Hematopoietic multipotent progenitor cell treated with erythropoietin and hydrocortisone succinate and interleukin-3 and kit ligand, for 4 days (in vitro differentiated cells): ENCODE measurements at regions not wholly inside any gene's neighbourhood (a gene's known extent, or its start where the extent isn't known, plus 50 kb on each side); places are given as distances from the start of the nearest gene placed in this dataset.
"Not testable (repeated sequence)": the region's sequence is repeated elsewhere in the genome, so short reads cannot be mapped to it uniquely, and the experiment has no call there.

ENCODE experiments used
- DNase-seq: peaks from one replicate; pipeline ENCODE4 v3.0.0-alpha.2; 2015

- no peak for DNase-seq
Observed at GRCh38 chr13:73657821-73658540, 476.2 kb downstream of the KLF12 start.

GRCh38 chr13:73656863-73657262 is 477.3 kb downstream of the KLF12 start:
- no peak for DNase-seq

- DNase-seq, result no peak
Observed at GRCh38 chr13:73653688-73654087, 480.5 kb downstream of the KLF12 start.

GRCh38 chr13:73647417-73647816 is 486.8 kb downstream of the KLF12 start:
- no peak for DNase-seq

GRCh38 chr13:73640476-73641179 is 493.6 kb downstream of the KLF12 start:
- DNase-seq, result not testable (repeated sequence)

- DNase-seq, result no peak
Observed at GRCh38 chr13:73635166-73635787, 498.9 kb downstream of the KLF12 start.

- DNase-seq, result no peak
Observed at GRCh38 chr13:73633817-73634460, 500.3 kb downstream of the KLF12 start.

GRCh38 chr13:73631411-73631810 is 502.8 kb downstream of the KLF12 start:
- no peak for DNase-seq

GRCh38 chr13:73625562-73626339 is 508.5 kb downstream of the KLF12 start:
- peak; percentile 56 for DNase-seq

GRCh38 chr13:73623281-73623680 is 510.9 kb downstream of the KLF12 start:
- DNase-seq, result no peak

- DNase-seq, result peak; percentile 69
Observed at GRCh38 chr13:73622381-73622780, 511.8 kb downstream of the KLF12 start.

- DNase-seq, result peak; percentile 10
Observed at GRCh38 chr13:73618275-73618865, 515.8 kb downstream of the KLF12 start.

- peak; percentile 71 for DNase-seq
Observed at GRCh38 chr13:73616861-73617260, 517.3 kb downstream of the KLF12 start.

GRCh38 chr13:73610799-73611592 is 523.2 kb downstream of the KLF12 start:
- no peak for DNase-seq

GRCh38 chr13:73608711-73609485 is 525.3 kb downstream of the KLF12 start:
- no peak for DNase-seq

- DNase-seq, result no peak
Observed at GRCh38 chr13:73608157-73608516, 526.1 kb downstream of the KLF12 start.

- no peak for DNase-seq
Observed at GRCh38 chr13:73607489-73608156, 526.6 kb downstream of the KLF12 start.

- no peak for DNase-seq
Observed at GRCh38 chr13:73603646-73604045, 530.6 kb downstream of the KLF12 start.

GRCh38 chr13:73602295-73602694 is 531.9 kb downstream of the KLF12 start:
- DNase-seq, result no peak

GRCh38 chr13:73601708-73602107 is 532.5 kb downstream of the KLF12 start:
- no peak for DNase-seq
